ENCODE measurements at regions not wholly inside any gene's neighbourhood (a gene's known extent, or its start where the extent isn't known, plus 50 kb on each side); places are given as distances from the start of the nearest gene placed in this dataset.

DNA sequence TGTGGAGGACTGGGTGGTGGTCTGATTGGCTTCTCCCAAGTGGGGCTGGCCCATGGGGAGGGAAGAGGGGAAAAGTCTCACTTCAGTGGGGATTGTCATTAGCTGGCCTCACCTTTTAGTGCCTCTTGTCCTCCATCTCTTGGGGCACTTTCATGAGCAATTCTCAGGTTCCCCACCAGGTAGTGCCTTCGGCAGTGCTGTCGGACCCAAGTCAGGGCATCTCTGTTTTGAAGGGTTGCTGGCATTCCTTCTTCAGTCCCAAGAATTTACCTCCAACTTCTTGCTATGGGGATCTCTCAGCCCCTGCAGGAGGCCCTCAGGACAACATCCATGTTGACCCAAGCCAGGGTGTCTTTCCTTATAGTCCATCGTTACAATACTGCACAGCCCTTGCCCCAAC lies 54.7 kb upstream of the F3 start:
- no peak for TF ChIP-seq CTCF (IDR thresholded peaks at IDR 0.05)
- TF ChIP-seq EZH2 (IDR thresholded peaks at IDR 0.05): no peak
